H1 (cell line): ENCODE measurements at regions not wholly inside any gene's neighbourhood (a gene's known extent, or its start where the extent isn't known, plus 50 kb on each side); places are given as distances from the start of the nearest gene placed in this dataset.

Experiments used
- BCL11A ChIP-seq, 2 experiments: IDR thresholded peaks; one replicate each; pipeline ENCODE4 v1.6.1; 2011; ENCODE audit warnings: low read depth in 2 of 2, low read length in 2 of 2, mild to moderate bottlenecking in 2 of 2
- CBX5 ChIP-seq: fragments of 300-800, 300-1000 bp; sonication (generic); IDR thresholded peaks from 2 replicates; pipeline ENCODE4 v1.7.1; 2016; ENCODE audit warnings: antibody characterized with exemption, low read length, low read depth
- GABPA ChIP-seq: IDR thresholded peaks from 2 replicates; pipeline ENCODE4 v1.6.1; 2011; ENCODE audit warnings: mild to moderate bottlenecking, low read length, moderate library complexity, borderline replicate concordance; ENCODE audit not compliant: insufficient read depth
- JUN ChIP-seq: IDR thresholded peaks from 2 replicates; pipeline ENCODE4 v1.6.1; 2011; ENCODE audit warnings: low read depth, mild to moderate bottlenecking, improper control_type of control experiment, low read length
- JUND ChIP-seq: IDR thresholded peaks from 2 replicates; pipeline ENCODE4 v1.6.1; 2011; ENCODE audit warnings: mild to moderate bottlenecking, improper control_type of control experiment, low read length
- MAX ChIP-seq: IDR thresholded peaks from 2 replicates; pipeline ENCODE4 v1.6.1; 2012; ENCODE audit warnings: inconsistent platforms
- POU5F1 ChIP-seq: IDR thresholded peaks from 2 replicates; pipeline ENCODE4 v1.6.1; 2011; ENCODE audit warnings: low read depth, mild to moderate bottlenecking, low read length, moderate library complexity
- RNF2 ChIP-seq: fragments of 200-900, 300-1000 bp; sonication (generic); IDR thresholded peaks from 2 replicates; pipeline ENCODE4 v1.7.1; 2016; ENCODE audit warnings: borderline replicate concordance, low read depth, mild to moderate bottlenecking, antibody characterized with exemption, low read length; ENCODE audit not compliant: poor library complexity, severe bottlenecking; ENCODE audit errors: missing control alignments
- SIX5 ChIP-seq: IDR thresholded peaks from 2 replicates; pipeline ENCODE4 v1.6.1; 2011; ENCODE audit warnings: mild to moderate bottlenecking, low read depth, low read length
- SP2 ChIP-seq: IDR thresholded peaks from 2 replicates; pipeline ENCODE4 v1.6.1; 2012; ENCODE audit warnings: mild to moderate bottlenecking, low read length, inconsistent platforms
- TF ChIP-seq, protein P1 (sequence below): fragments of 300-600 bp; sonication (generic); IDR thresholded peaks from 2 replicates; pipeline ENCODE4 v1.7.1; 2012; ENCODE audit warnings: low read length, moderate library complexity, mild to moderate bottlenecking, inconsistent platforms; ENCODE audit not compliant: insufficient replicate concordance
- TF ChIP-seq, protein P2 (sequence below): IDR thresholded peaks from 2 replicates; pipeline ENCODE4 v1.6.1; 2012; ENCODE audit warnings: inconsistent platforms

DNA sequence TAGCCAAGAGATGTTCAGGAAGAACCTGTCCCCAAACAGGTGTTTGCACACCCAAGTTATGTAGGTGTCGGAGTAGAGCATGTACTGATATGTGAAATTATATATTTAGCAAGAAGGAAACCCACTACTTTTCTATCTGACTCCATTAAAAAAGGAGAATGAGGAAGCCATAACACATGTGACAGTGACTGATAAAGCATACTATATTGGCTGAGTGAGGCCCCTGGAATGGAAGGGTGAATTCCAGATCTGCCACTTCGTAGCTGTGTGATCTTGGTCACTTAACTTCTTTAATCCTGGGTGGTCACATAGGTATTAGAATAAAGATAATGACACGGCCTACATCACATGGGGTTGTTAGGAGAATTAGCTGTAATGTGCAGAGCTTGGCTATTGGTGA lies 116.0 kb upstream of the MAN2A1 start (continued):
- TF ChIP-seq, protein P1, sequence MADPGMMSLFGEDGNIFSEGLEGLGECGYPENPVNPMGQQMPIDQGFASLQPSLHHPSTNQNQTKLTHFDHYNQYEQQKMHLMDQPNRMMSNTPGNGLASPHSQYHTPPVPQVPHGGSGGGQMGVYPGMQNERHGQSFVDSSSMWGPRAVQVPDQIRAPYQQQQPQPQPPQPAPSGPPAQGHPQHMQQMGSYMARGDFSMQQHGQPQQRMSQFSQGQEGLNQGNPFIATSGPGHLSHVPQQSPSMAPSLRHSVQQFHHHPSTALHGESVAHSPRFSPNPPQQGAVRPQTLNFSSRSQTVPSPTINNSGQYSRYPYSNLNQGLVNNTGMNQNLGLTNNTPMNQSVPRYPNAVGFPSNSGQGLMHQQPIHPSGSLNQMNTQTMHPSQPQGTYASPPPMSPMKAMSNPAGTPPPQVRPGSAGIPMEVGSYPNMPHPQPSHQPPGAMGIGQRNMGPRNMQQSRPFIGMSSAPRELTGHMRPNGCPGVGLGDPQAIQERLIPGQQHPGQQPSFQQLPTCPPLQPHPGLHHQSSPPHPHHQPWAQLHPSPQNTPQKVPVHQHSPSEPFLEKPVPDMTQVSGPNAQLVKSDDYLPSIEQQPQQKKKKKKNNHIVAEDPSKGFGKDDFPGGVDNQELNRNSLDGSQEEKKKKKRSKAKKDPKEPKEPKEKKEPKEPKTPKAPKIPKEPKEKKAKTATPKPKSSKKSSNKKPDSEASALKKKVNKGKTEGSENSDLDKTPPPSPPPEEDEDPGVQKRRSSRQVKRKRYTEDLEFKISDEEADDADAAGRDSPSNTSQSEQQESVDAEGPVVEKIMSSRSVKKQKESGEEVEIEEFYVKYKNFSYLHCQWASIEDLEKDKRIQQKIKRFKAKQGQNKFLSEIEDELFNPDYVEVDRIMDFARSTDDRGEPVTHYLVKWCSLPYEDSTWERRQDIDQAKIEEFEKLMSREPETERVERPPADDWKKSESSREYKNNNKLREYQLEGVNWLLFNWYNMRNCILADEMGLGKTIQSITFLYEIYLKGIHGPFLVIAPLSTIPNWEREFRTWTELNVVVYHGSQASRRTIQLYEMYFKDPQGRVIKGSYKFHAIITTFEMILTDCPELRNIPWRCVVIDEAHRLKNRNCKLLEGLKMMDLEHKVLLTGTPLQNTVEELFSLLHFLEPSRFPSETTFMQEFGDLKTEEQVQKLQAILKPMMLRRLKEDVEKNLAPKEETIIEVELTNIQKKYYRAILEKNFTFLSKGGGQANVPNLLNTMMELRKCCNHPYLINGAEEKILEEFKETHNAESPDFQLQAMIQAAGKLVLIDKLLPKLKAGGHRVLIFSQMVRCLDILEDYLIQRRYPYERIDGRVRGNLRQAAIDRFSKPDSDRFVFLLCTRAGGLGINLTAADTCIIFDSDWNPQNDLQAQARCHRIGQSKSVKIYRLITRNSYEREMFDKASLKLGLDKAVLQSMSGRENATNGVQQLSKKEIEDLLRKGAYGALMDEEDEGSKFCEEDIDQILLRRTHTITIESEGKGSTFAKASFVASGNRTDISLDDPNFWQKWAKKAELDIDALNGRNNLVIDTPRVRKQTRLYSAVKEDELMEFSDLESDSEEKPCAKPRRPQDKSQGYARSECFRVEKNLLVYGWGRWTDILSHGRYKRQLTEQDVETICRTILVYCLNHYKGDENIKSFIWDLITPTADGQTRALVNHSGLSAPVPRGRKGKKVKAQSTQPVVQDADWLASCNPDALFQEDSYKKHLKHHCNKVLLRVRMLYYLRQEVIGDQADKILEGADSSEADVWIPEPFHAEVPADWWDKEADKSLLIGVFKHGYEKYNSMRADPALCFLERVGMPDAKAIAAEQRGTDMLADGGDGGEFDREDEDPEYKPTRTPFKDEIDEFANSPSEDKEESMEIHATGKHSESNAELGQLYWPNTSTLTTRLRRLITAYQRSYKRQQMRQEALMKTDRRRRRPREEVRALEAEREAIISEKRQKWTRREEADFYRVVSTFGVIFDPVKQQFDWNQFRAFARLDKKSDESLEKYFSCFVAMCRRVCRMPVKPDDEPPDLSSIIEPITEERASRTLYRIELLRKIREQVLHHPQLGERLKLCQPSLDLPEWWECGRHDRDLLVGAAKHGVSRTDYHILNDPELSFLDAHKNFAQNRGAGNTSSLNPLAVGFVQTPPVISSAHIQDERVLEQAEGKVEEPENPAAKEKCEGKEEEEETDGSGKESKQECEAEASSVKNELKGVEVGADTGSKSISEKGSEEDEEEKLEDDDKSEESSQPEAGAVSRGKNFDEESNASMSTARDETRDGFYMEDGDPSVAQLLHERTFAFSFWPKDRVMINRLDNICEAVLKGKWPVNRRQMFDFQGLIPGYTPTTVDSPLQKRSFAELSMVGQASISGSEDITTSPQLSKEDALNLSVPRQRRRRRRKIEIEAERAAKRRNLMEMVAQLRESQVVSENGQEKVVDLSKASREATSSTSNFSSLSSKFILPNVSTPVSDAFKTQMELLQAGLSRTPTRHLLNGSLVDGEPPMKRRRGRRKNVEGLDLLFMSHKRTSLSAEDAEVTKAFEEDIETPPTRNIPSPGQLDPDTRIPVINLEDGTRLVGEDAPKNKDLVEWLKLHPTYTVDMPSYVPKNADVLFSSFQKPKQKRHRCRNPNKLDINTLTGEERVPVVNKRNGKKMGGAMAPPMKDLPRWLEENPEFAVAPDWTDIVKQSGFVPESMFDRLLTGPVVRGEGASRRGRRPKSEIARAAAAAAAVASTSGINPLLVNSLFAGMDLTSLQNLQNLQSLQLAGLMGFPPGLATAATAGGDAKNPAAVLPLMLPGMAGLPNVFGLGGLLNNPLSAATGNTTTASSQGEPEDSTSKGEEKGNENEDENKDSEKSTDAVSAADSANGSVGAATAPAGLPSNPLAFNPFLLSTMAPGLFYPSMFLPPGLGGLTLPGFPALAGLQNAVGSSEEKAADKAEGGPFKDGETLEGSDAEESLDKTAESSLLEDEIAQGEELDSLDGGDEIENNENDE, result no peak
- TF ChIP-seq JUN (no peak), SP2 (no peak), JUND (no peak), SIX5 (no peak), BCL11A (IDR thresholded peaks at IDR 0.05; ENCODE audit: low read depth in 2 of 2, low read length in 2 of 2) (no peak), POU5F1 (no peak), MAX (no peak), CBX5 (no peak), RNF2 (no peak), GABPA (no peak)
- TF ChIP-seq, protein P2, sequence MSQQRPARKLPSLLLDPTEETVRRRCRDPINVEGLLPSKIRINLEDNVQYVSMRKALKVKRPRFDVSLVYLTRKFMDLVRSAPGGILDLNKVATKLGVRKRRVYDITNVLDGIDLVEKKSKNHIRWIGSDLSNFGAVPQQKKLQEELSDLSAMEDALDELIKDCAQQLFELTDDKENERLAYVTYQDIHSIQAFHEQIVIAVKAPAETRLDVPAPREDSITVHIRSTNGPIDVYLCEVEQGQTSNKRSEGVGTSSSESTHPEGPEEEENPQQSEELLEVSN, result no peak
